PC-3 (cell line): ENCODE measurements at regions not wholly inside any gene's neighbourhood (a gene's known extent, or its start where the extent isn't known, plus 50 kb on each side); places are given as distances from the start of the nearest gene placed in this dataset.

ENCODE experiments used
- EZH2 ChIP-seq: fragments of 300-600 bp; sonication (generic); IDR thresholded peaks from one replicate; pipeline ENCODE4 v1.6.1; 2017; ENCODE audit warnings: antibody characterized with exemption, mild to moderate bottlenecking, low read length; ENCODE audit not compliant: unreplicated experiment
- TF ChIP-seq, protein P1 (sequence below): fragments of 300-600 bp; sonication (generic); conservative IDR thresholded peaks from 2 replicates; pipeline ENCODE4 v1.5.1; 2017; ENCODE audit warnings: antibody characterized with exemption, low read depth, mild to moderate bottlenecking, low read length

DNA sequence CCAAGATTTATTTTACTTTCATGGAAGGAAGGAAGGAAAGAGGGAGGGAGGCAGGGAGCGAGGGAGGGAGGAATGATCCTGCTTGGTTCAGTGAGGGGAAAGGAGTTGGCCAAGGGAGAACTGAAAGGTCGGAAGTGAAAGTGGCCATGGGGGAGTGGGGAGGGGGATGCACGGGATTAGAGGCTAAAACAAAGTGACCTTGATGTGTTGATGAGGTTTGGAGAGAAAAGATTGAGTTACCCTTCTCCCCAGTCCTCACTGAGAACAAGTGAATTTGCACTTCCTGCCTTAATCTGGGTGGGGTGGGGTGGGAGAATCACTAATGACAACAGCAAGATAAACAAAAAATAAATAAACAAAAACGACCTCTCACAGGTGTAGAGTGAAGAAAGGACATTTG lies 212.0 kb upstream of the TLE3 start:
- TF ChIP-seq, protein P1, sequence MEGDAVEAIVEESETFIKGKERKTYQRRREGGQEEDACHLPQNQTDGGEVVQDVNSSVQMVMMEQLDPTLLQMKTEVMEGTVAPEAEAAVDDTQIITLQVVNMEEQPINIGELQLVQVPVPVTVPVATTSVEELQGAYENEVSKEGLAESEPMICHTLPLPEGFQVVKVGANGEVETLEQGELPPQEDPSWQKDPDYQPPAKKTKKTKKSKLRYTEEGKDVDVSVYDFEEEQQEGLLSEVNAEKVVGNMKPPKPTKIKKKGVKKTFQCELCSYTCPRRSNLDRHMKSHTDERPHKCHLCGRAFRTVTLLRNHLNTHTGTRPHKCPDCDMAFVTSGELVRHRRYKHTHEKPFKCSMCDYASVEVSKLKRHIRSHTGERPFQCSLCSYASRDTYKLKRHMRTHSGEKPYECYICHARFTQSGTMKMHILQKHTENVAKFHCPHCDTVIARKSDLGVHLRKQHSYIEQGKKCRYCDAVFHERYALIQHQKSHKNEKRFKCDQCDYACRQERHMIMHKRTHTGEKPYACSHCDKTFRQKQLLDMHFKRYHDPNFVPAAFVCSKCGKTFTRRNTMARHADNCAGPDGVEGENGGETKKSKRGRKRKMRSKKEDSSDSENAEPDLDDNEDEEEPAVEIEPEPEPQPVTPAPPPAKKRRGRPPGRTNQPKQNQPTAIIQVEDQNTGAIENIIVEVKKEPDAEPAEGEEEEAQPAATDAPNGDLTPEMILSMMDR: no peak
- TF ChIP-seq EZH2: no peak
